K562 (cell line): ENCODE measurements at regions not wholly inside any gene's neighbourhood (a gene's known extent, or its start where the extent isn't known, plus 50 kb on each side); places are given as distances from the start of the nearest gene placed in this dataset.

Experiments
- ATAC-seq: fragments of 200-7000 bp; cut with Tn5 transposase; 3 replicates; pipeline ENCODE4 v1.9.1; 2020; ENCODE audit warnings: moderate library complexity
- BruUV-seq: library from RNA; stranded (reverse); fragments of 400-500 nt; replicated peaks from 2 replicates; lab custom pipeline; 2021; lab: Mats Ljungman, UMichigan
- CTCF ChIA-PET: fragments of 300-600 bp; formaldehyde crosslinking; extraction: SDS; loops from one replicate; lab custom pipeline; 2021; ENCODE audit warnings: low intra/inter-chr PET ratio; lab: Yijun Ruan, JAX
- POLR2A ChIA-PET: fragments of 300-600, 350-650 bp; sonication (Branson Sonifier 250); formaldehyde crosslinking; extraction: SDS; loops from one replicate; lab custom pipeline; 2021; ENCODE audit warnings: antibody characterized with exemption, inconsistent platforms; lab: Yijun Ruan, JAX
- DNase-seq, 4 experiments: peaks; one replicate each; pipeline versions ENCODE4 v3.0.0 to v3.0.0-alpha.2; 2011 to 2018; ENCODE audit warnings: low spot score in 3 of 4, mixed read lengths in 3 of 4; ENCODE audit errors: extremely low read depth in 1 of 4
- FAIRE-seq: peaks from 2 replicates; lab custom pipeline; 2011; peaks lifted over from hg19 to GRCh38; lab: Jason Lieb, UNC
- H2AFZ ChIP-seq: 2 replicates; pipeline ENCODE4 v1.6.0; 2011; ENCODE audit warnings: low read depth, low read length, control low read depth, inconsistent platforms
- H3K27ac ChIP-seq: fragments of 200-600 bp; 3 replicates; pipeline ENCODE4 v1.8.0; 2011; ENCODE audit warnings: low read depth, mild to moderate bottlenecking, control low read depth, inconsistent platforms, low read length, moderate library complexity, mixed read lengths; ENCODE audit errors: extremely low read depth
- H3K27me3 ChIP-seq, 2 experiments: fragments of 300-600 bp in 1 of 2; 2 replicates in 1 of 2; 3 replicates in 1 of 2; pipeline versions ENCODE4 v1.6.0 to v1.8.0; 2011; ENCODE audit warnings: inconsistent platforms in 2 of 2, low read length in 2 of 2, mild to moderate bottlenecking in 1 of 2, mixed read lengths in 1 of 2, moderate library complexity in 1 of 2; ENCODE audit not compliant: control insufficient read depth in 2 of 2, insufficient read depth in 2 of 2
- H3K36me3 ChIP-seq: fragments of 300-600 bp; 3 replicates; pipeline ENCODE4 v1.8.0; 2011; ENCODE audit warnings: mild to moderate bottlenecking, low read length, inconsistent platforms; ENCODE audit not compliant: control insufficient read depth, insufficient read depth
- H3K4me1 ChIP-seq, 2 experiments: fragments of 200-600 bp in 1 of 2; replicated peaks in 1 of 2; 2 replicates in 1 of 2; 3 replicates in 1 of 2; pipeline versions ENCODE4 v1.5.1 to v1.8.0; 2011; ENCODE audit warnings: inconsistent platforms in 2 of 2, low read length in 2 of 2, mild to moderate bottlenecking in 1 of 2, mixed read lengths in 1 of 2, moderate library complexity in 1 of 2; ENCODE audit not compliant: control insufficient read depth in 2 of 2, insufficient read depth in 2 of 2
- H3K4me2 ChIP-seq: 2 replicates; pipeline ENCODE4 v1.6.1; 2011; ENCODE audit warnings: low read length, control low read depth, inconsistent platforms, mixed read lengths; ENCODE audit not compliant: insufficient read depth
- H3K4me3 ChIP-seq: fragments of 200-600 bp; sonication (generic), shearing (Covaris generic); 2 replicates; pipeline ENCODE4 v1.5.1; 2016; ENCODE audit warnings: control low read depth, inconsistent platforms
- H3K79me2 ChIP-seq: fragments of 200-600 bp; 3 replicates; pipeline ENCODE4 v1.8.0; 2011; ENCODE audit warnings: low read length, inconsistent platforms; ENCODE audit not compliant: control insufficient read depth, insufficient read depth
- H3K9ac ChIP-seq, 2 experiments: 2 replicates each; pipeline versions ENCODE4 v1.6.0 to v1.6.1; 2011; ENCODE audit warnings: low read depth in 2 of 2, low read length in 2 of 2, control low read depth in 1 of 2, inconsistent platforms in 1 of 2, mild to moderate bottlenecking in 1 of 2, mixed read lengths in 1 of 2; ENCODE audit not compliant: insufficient read depth in 1 of 2
- H3K9me1 ChIP-seq: one replicate; pipeline ENCODE4 v1.6.0; 2011; ENCODE audit warnings: inconsistent platforms, mild to moderate bottlenecking, low read length, moderate library complexity; ENCODE audit not compliant: control insufficient read depth, insufficient read depth
- H3K9me3 ChIP-seq: replicated peaks from 2 replicates; pipeline ENCODE4 v1.5.1; 2011; ENCODE audit warnings: low read depth, low read length, inconsistent platforms; ENCODE audit not compliant: control insufficient read depth, insufficient read depth
- H4K20me1 ChIP-seq: replicated peaks from 2 replicates; pipeline ENCODE4 v1.6.1; 2011; ENCODE audit warnings: low read length, inconsistent platforms, mixed read lengths; ENCODE audit not compliant: control insufficient read depth, insufficient read depth
- ATF7 ChIP-seq: fragments of 450-650 bp; IDR thresholded peaks from 2 replicates; pipeline ENCODE4 v1.7.1; 2014; ENCODE audit warnings: mild to moderate bottlenecking, moderate library complexity
- BRD9 ChIP-seq: fragments of 450-650 bp; IDR thresholded peaks from 2 replicates; pipeline ENCODE4 v1.6.1; 2018; ENCODE audit warnings: low read depth; ENCODE audit not compliant: partially characterized antibody
- CBX1 ChIP-seq: sonication (generic); IDR thresholded peaks from 2 replicates; pipeline ENCODE4 v1.6.1; 2016; ENCODE audit warnings: antibody characterized with exemption, low read depth, mild to moderate bottlenecking
- CHD2 ChIP-seq: IDR thresholded peaks from 2 replicates; pipeline ENCODE4 v1.6.1; 2011; ENCODE audit warnings: low read depth, low read length
- HDAC2 ChIP-seq: fragments of 450-650 bp; IDR thresholded peaks from 2 replicates; pipeline ENCODE4 v1.6.1; 2016; ENCODE audit warnings: mild to moderate bottlenecking
- KDM4B ChIP-seq, 2 experiments: fragments of 450-650 bp in 1 of 2; sonication (generic) in 1 of 2; IDR thresholded peaks; 2 replicates each; pipeline ENCODE4 v1.6.1; 2016 to 2017; ENCODE audit warnings: borderline replicate concordance in 2 of 2, antibody characterized with exemption in 1 of 2, low read depth in 1 of 2, mild to moderate bottlenecking in 1 of 2
- KLF13 ChIP-seq: fragments of 450-650 bp; IDR thresholded peaks from 2 replicates; pipeline ENCODE4 v1.6.1; 2016; ENCODE audit warnings: missing genetic modification characterization, low read depth, mild to moderate bottlenecking, missing compliant biosample characterization, moderate library complexity, borderline replicate concordance
- MEF2A ChIP-seq: IDR thresholded peaks from 2 replicates; pipeline ENCODE4 v1.6.1; 2011; ENCODE audit warnings: low read depth, mild to moderate bottlenecking, low read length, moderate library complexity; ENCODE audit not compliant: control insufficient read depth
- NUFIP1 ChIP-seq: fragments of 450-650 bp; IDR thresholded peaks from 2 replicates; pipeline ENCODE4 v1.6.1; 2018; ENCODE audit not compliant: partially characterized antibody
- RBM14 ChIP-seq: fragments of 200-400 bp; formaldehyde crosslinking; IDR thresholded peaks from 2 replicates; pipeline ENCODE4 v1.6.1; 2018; ENCODE audit warnings: low read depth, mild to moderate bottlenecking, low read length, moderate library complexity, borderline replicate concordance; ENCODE audit not compliant: insufficient read depth
- RBM22 ChIP-seq: fragments of 200-400 bp; formaldehyde crosslinking; IDR thresholded peaks from 2 replicates; pipeline ENCODE4 v1.6.1; 2018; ENCODE audit warnings: low read length, low read depth; ENCODE audit not compliant: poor library complexity, severe bottlenecking
- ZBED1 ChIP-seq: IDR thresholded peaks from 2 replicates; pipeline ENCODE4 v1.6.1; 2014
- ZNF175 ChIP-seq: fragments of 200-800 bp; sonication (Bioruptor generic); IDR thresholded peaks from 2 replicates; pipeline ENCODE4 v1.6.1; 2016; ENCODE audit warnings: low read depth, mild to moderate bottlenecking, missing genetic modification characterization, missing compliant biosample characterization
- WGBS: fragments of 100-300 bp; shearing (Covaris generic); methylation state at CpG from one replicate; pipeline ENCODE4 v1.1.6; 2016; ENCODE audit warnings: low coverage, mixed read lengths; ENCODE audit not compliant: insufficient coverage; ENCODE audit errors: missing lambda C conversion rate; 5-methylcytosine and 5-hydroxymethylcytosine counted together
- in situ Hi-C: fragments of 300-500 bp; cut with MboI; formaldehyde crosslinking; loops from 4 replicates; pipeline ENCODE4 v1.15.0; 2018; ENCODE audit warnings: inconsistent platforms, mixed read lengths
- intact Hi-C: fragments of 100-400 bp; cut with micrococcal nuclease; formaldehyde crosslinking; loops from 2 replicates; pipeline ENCODE4 v1.14.2; 2022
- TF ChIP-seq, protein P1 (sequence below): sonication (generic); formaldehyde crosslinking; IDR thresholded peaks from 2 replicates; pipeline ENCODE4 v1.8.0; 2022; ENCODE audit warnings: missing genetic modification reagents, mild to moderate bottlenecking, moderate library complexity, borderline replicate concordance
- TF ChIP-seq, protein P2 (sequence below): fragments of 250-450 bp; sonication (Bioruptor Pico); IDR thresholded peaks from 2 replicates; pipeline ENCODE4 v1.8.0; 2022; ENCODE audit warnings: inconsistent platforms
- TF ChIP-seq, protein P3 (sequence below): fragments of 250-450 bp; sonication (Bioruptor Pico); IDR thresholded peaks from 2 replicates; pipeline ENCODE4 v1.8.0; 2021; ENCODE audit warnings: moderate library complexity, mild to moderate bottlenecking, inconsistent platforms

DNA sequence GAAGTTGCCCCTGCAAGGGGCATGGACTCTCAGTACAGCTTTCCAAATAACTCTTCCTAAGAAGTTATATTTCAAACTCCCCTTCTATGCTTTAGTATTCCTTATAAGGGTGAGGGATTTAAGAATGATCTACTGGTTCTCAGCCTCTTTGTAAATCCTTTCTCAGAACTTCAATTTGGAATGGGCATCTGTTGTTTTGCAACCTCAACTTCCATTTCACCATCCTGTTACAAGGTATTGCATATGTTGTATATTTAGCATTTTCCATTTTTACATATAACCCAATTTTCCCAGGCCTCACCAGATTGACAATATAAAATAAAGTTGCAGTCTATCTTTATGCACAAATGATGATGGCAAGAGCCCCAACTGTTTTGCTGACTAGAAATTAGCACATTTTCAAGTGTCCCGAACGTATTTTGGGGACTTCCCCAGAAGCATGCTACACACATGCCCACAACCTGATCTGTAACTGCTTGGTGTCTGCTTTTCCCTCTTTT lies 154.9 kb upstream of the CARMIL1 start (continued):
- TF ChIP-seq, protein P1, sequence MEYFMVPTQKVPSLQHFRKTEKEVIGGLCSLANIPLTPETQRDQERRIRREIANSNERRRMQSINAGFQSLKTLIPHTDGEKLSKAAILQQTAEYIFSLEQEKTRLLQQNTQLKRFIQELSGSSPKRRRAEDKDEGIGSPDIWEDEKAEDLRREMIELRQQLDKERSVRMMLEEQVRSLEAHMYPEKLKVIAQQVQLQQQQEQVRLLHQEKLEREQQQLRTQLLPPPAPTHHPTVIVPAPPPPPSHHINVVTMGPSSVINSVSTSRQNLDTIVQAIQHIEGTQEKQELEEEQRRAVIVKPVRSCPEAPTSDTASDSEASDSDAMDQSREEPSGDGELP (CRISPR knock-in tag) = no peak
- TF ChIP-seq HDAC2 = no peak

DNA sequence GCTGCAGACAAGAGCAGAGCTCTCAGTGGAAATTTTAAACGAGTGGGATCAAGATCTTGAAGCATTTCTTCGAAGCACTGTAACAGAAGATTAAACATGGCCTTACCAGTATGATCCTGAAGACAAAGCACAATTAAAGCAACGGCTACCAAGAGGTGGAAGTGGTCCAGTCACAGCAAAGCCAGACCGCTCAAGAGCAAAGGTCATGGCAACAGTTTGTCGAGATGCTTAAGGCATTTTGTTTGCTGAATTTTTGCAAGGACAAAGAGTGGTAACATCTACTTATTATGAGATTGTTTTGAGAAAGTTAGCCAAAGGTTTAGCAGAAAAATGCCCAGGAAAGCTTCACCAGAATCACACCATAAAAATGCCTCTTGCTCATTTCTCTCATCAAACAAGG lies 153.4 kb upstream of the CARMIL1 start:
- 3% methylated on average over 5 of the region's 5 CpGs for WGBS
- Histone ChIP-seq H3K27ac (no peak overlapping the region), H3K9me3 (no peaks in the 10 kb centered on the region), H3K9me1 (no peaks in the 10 kb centered on the region), H4K20me1 (no peaks in the 10 kb centered on the region), H3K4me1 (no peaks in the 10 kb centered on the region), H3K9ac (no peak overlapping the region), H3K79me2 (no peaks in the 10 kb centered on the region), H3K27me3 (no peaks in the 10 kb centered on the region), H2AFZ (no peak overlapping the region), H3K36me3 (no peaks in the 10 kb centered on the region), H3K4me2 (no peak overlapping the region), H3K4me3 (no peak overlapping the region)
- intact Hi-C loops = no loop called here
- in situ Hi-C loops = no loop called here
- ATAC-seq = no peak
- DNase-seq = no peak
- no TSS peak for BruUV-seq
- ChIA-PET POLR2A (no interaction called here), CTCF (no interaction called here)
- peak; percentile 23 for FAIRE-seq
- TF ChIP-seq KLF13 (tag) (no peak), ZNF175 (CRISPR knock-in tag) (no peak), RBM14 (no peak), ATF7 (no peak), CBX1 (no peak), ZBED1 (no peak), NUFIP1 (no peak), MEF2A (no peak), RBM22 (no peak), CHD2 (no peak), KDM4B (IDR thresholded peaks at IDR 0.05; ENCODE audit: borderline replicate concordance in 2 of 2, low read depth in 1 of 2) (no peak), BRD9 (no peak)
- TF ChIP-seq, protein P2, sequence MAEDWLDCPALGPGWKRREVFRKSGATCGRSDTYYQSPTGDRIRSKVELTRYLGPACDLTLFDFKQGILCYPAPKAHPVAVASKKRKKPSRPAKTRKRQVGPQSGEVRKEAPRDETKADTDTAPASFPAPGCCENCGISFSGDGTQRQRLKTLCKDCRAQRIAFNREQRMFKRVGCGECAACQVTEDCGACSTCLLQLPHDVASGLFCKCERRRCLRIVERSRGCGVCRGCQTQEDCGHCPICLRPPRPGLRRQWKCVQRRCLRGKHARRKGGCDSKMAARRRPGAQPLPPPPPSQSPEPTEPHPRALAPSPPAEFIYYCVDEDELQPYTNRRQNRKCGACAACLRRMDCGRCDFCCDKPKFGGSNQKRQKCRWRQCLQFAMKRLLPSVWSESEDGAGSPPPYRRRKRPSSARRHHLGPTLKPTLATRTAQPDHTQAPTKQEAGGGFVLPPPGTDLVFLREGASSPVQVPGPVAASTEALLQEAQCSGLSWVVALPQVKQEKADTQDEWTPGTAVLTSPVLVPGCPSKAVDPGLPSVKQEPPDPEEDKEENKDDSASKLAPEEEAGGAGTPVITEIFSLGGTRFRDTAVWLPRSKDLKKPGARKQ (CRISPR knock-in tag) = no peak
- TF ChIP-seq, protein P3, sequence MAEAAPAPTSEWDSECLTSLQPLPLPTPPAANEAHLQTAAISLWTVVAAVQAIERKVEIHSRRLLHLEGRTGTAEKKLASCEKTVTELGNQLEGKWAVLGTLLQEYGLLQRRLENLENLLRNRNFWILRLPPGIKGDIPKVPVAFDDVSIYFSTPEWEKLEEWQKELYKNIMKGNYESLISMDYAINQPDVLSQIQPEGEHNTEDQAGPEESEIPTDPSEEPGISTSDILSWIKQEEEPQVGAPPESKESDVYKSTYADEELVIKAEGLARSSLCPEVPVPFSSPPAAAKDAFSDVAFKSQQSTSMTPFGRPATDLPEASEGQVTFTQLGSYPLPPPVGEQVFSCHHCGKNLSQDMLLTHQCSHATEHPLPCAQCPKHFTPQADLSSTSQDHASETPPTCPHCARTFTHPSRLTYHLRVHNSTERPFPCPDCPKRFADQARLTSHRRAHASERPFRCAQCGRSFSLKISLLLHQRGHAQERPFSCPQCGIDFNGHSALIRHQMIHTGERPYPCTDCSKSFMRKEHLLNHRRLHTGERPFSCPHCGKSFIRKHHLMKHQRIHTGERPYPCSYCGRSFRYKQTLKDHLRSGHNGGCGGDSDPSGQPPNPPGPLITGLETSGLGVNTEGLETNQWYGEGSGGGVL = no peak
